Activated CD4-positive, alpha-beta T cell treated with anti-CD3 and anti-CD28 coated beads for 36 hours (primary cell): ENCODE measurements at regions not wholly inside any gene's neighbourhood (a gene's known extent, or its start where the extent isn't known, plus 50 kb on each side); places are given as distances from the start of the nearest gene placed in this dataset.
"Not testable (repeated sequence)": the region's sequence is repeated elsewhere in the genome, so short reads cannot be mapped to it uniquely, and the experiment has no call there.

ENCODE experiments used
- ATAC-seq: fragments of 200-7000 bp; cut with Tn5 transposase; one replicate; pipeline ENCODE4 v1.10.0; 2021; ENCODE audit warnings: mild to moderate bottlenecking, moderate library complexity
- CTCF ChIA-PET: fragments of 350-600 bp; sonication (Branson Sonifier 250); formaldehyde crosslinking; loops from one replicate; lab custom pipeline; 2021; ENCODE audit warnings: antibody characterized with exemption; lab: Charles Lee
- POLR2A ChIA-PET: fragments of 350-600 bp; sonication (Branson Sonifier 250); formaldehyde crosslinking; loops from one replicate; lab custom pipeline; 2021; ENCODE audit warnings: antibody characterized with exemption, inconsistent platforms; lab: Charles Lee
- DNase-seq: peaks from one replicate; pipeline ENCODE4 v3.0.0-alpha.2; 2020
- H3K27ac Mint-ChIP-seq: one replicate; pipeline ENCODE4 v1.8.0; 2021; ENCODE audit warnings: mixed read lengths
- H3K27me3 Mint-ChIP-seq: one replicate; pipeline ENCODE4 v1.8.0; 2021; ENCODE audit warnings: mixed read lengths
- H3K36me3 Mint-ChIP-seq: one replicate; pipeline ENCODE4 v1.8.0; 2021; ENCODE audit warnings: low read depth, mixed read lengths
- H3K4me1 Mint-ChIP-seq: one replicate; pipeline ENCODE4 v1.8.0; 2021; ENCODE audit warnings: mixed read lengths
- H3K4me3 Mint-ChIP-seq: one replicate; pipeline ENCODE4 v1.8.0; 2021; ENCODE audit warnings: mild to moderate bottlenecking, moderate library complexity, mixed read lengths
- H3K9me3 Mint-ChIP-seq: one replicate; pipeline ENCODE4 v1.8.0; 2021; ENCODE audit warnings: low read depth, mixed read lengths
- intact Hi-C, 2 experiments: fragments of 100-400 bp; cut with DNase I in 1 of 2; cut with micrococcal nuclease in 1 of 2; formaldehyde crosslinking; loops; one replicate each; pipeline versions ENCODE4 v1.14.2 to v1.15.1; 2022 to 2024; cut with DNase I, micrococcal nuclease

- Mint-ChIP-seq H3K27me3 (peaks cover 16% of the 10 kb centered on the region), H3K4me1 (no peaks in the 10 kb centered on the region), H3K36me3 (no peaks in the 10 kb centered on the region), H3K9me3 (peaks cover 4% of the 10 kb centered on the region), H3K4me3 (no peak overlapping the region), H3K27ac (no peak overlapping the region)
- ChIA-PET POLR2A (no interaction called here), CTCF (no interaction called here)
- DNase-seq: no peak
- intact Hi-C loops: no loop called here
- no peak for ATAC-seq
Measured at GRCh38 chr9:2385746-2386145, 235.8 kb upstream of the VLDLR start.

- ATAC-seq (no peak), DNase-seq (no peak)
- no peak overlapping the region for H3K27ac Mint-ChIP-seq
- no peak overlapping the region for H3K4me3 Mint-ChIP-seq
- no peaks in the 10 kb centered on the region for H3K4me1 Mint-ChIP-seq
- ChIA-PET POLR2A (no interaction called here), CTCF (no interaction called here)
- H3K27me3 Mint-ChIP-seq: peaks cover 16% of the 10 kb centered on the region
- peaks cover 4% of the 10 kb centered on the region for H3K9me3 Mint-ChIP-seq
- no peaks in the 10 kb centered on the region for H3K36me3 Mint-ChIP-seq
- intact Hi-C loops: no loop called here
Measured at GRCh38 chr9:2386566-2386965, 235.0 kb upstream of the VLDLR start.

GRCh38 chr9:2387166-2387565, 234.4 kb upstream of the VLDLR start:
- Mint-ChIP-seq H3K4me1 (no peaks in the 10 kb centered on the region), H3K36me3 (no peaks in the 10 kb centered on the region), H3K4me3 (no peak overlapping the region), H3K27ac (no peak overlapping the region), H3K9me3 (peaks cover 4% of the 10 kb centered on the region), H3K27me3 (peaks cover 15% of the 10 kb centered on the region)
- DNase-seq (no peak), ATAC-seq (no peak)
- POLR2A ChIA-PET: no interaction called here
- CTCF ChIA-PET: no interaction called here
- intact Hi-C loops: no loop called here

- Mint-ChIP-seq H3K36me3 (no peaks in the 10 kb centered on the region), H3K27ac (no peak overlapping the region), H3K4me1 (no peaks in the 10 kb centered on the region), H3K27me3 (peaks cover 9% of the 10 kb centered on the region), H3K4me3 (no peak overlapping the region), H3K9me3 (peaks cover 4% of the 10 kb centered on the region)
- ChIA-PET POLR2A (no interaction called here), CTCF (no interaction called here)
- ATAC-seq (no peak), DNase-seq (no peak)
- intact Hi-C loops: no loop called here
Measured at GRCh38 chr9:2389404-2389803, 232.2 kb upstream of the VLDLR start.

- Mint-ChIP-seq H3K4me3 (no peak overlapping the region), H3K9me3 (peaks cover 4% of the 10 kb centered on the region), H3K36me3 (no peaks in the 10 kb centered on the region), H3K27me3 (peaks cover 7% of the 10 kb centered on the region), H3K27ac (no peak overlapping the region), H3K4me1 (no peaks in the 10 kb centered on the region)
- intact Hi-C loops: loop anchor here in 1 of 2 experiments (5.0 kb wide), 1 partner anchor 48 kb away; no protein-coding TSS in a partner anchor
- CTCF ChIA-PET: no interaction called here
- POLR2A ChIA-PET: no interaction called here
- DNase-seq (no peak), ATAC-seq (no peak)
Measured at GRCh38 chr9:2390028-2390427, 231.6 kb upstream of the VLDLR start.

- H3K27me3 Mint-ChIP-seq, H3K4me1 Mint-ChIP-seq, H3K4me3 Mint-ChIP-seq, CTCF ChIA-PET, POLR2A ChIA-PET, H3K9me3 Mint-ChIP-seq, DNase-seq, H3K27ac Mint-ChIP-seq, H3K36me3 Mint-ChIP-seq, ATAC-seq: not testable (repeated sequence)
- intact Hi-C loops: loop anchor here in 1 of 2 experiments (5.0 kb wide), 1 partner anchor 49 kb away; no protein-coding TSS in a partner anchor
Measured at GRCh38 chr9:2391509-2392132, 230.0 kb upstream of the VLDLR start.

- H3K9me3 Mint-ChIP-seq, H3K4me1 Mint-ChIP-seq, CTCF ChIA-PET, H3K27ac Mint-ChIP-seq, H3K4me3 Mint-ChIP-seq, DNase-seq, H3K27me3 Mint-ChIP-seq, ATAC-seq, H3K36me3 Mint-ChIP-seq, POLR2A ChIA-PET: not testable (repeated sequence)
- intact Hi-C loops: loop anchor here in 1 of 2 experiments (5.0 kb wide), 1 partner anchor 52 kb away; no protein-coding TSS in a partner anchor
Measured at GRCh38 chr9:2394087-2394741, 227.4 kb upstream of the VLDLR start.

- CTCF ChIA-PET: no interaction called here
Measured at GRCh38 chr9:2395814-2396612, 225.6 kb upstream of the VLDLR start.

GRCh38 chr9:2396622-2397285, 224.8 kb upstream of the VLDLR start:
- no peak for DNase-seq
- H3K27ac Mint-ChIP-seq: no peak overlapping the region
- peaks cover 5% of the 10 kb centered on the region for H3K27me3 Mint-ChIP-seq
- H3K4me1 Mint-ChIP-seq: no peaks in the 10 kb centered on the region
- H3K4me3 Mint-ChIP-seq: no peak overlapping the region
- intact Hi-C loops: no loop called here
- no peaks in the 10 kb centered on the region for H3K9me3 Mint-ChIP-seq
- no peaks in the 10 kb centered on the region for H3K36me3 Mint-ChIP-seq
- ChIA-PET POLR2A (no interaction called here), CTCF (no interaction called here)
- ATAC-seq: no peak

More at GRCh38 chr9:2395814-2396612, 225.6 kb upstream of the VLDLR start:
- no peaks in the 10 kb centered on the region for H3K36me3 Mint-ChIP-seq
- peaks cover 5% of the 10 kb centered on the region for H3K27me3 Mint-ChIP-seq
- no peaks in the 10 kb centered on the region for H3K4me1 Mint-ChIP-seq
- DNase-seq (no peak), ATAC-seq (no peak)
- intact Hi-C loops: no loop called here
- no peaks in the 10 kb centered on the region for H3K9me3 Mint-ChIP-seq
- H3K4me3 Mint-ChIP-seq: no peak overlapping the region
- H3K27ac Mint-ChIP-seq: no peak overlapping the region
- POLR2A ChIA-PET: no interaction called here

GRCh38 chr9:2397875-2398274, 223.7 kb upstream of the VLDLR start:
- not testable (repeated sequence) for ATAC-seq

GRCh38 chr9:2401746-2402145, 219.8 kb upstream of the VLDLR start:
- H3K4me3 Mint-ChIP-seq, H3K27me3 Mint-ChIP-seq, H3K4me1 Mint-ChIP-seq, H3K36me3 Mint-ChIP-seq, H3K9me3 Mint-ChIP-seq, H3K27ac Mint-ChIP-seq, CTCF ChIA-PET, DNase-seq, ATAC-seq: not testable (repeated sequence)
- intact Hi-C loops: loop anchor here in 1 of 2 experiments (10.0 kb wide), 1 partner anchor 57 kb away; no protein-coding TSS in a partner anchor
- POLR2A ChIA-PET: interaction anchor here (0.6 kb wide), 1 partner anchor 19 kb away, joined by 3 read pairs; no protein-coding TSS in a partner anchor

More at GRCh38 chr9:2397875-2398274, 223.7 kb upstream of the VLDLR start:
- H3K27ac Mint-ChIP-seq, H3K36me3 Mint-ChIP-seq, H3K27me3 Mint-ChIP-seq, H3K4me1 Mint-ChIP-seq, CTCF ChIA-PET, H3K9me3 Mint-ChIP-seq, H3K4me3 Mint-ChIP-seq, intact Hi-C loops, POLR2A ChIA-PET, DNase-seq: not testable (repeated sequence)
